ENCODE measurements at regions not wholly inside any gene's neighbourhood (a gene's known extent, or its start where the extent isn't known, plus 50 kb on each side); places are given as distances from the start of the nearest gene placed in this dataset.
"Not testable (repeated sequence)": the region's sequence is repeated elsewhere in the genome, so short reads cannot be mapped to it uniquely, and the experiment has no call there.

- DNase-seq = no peak
- no peaks in the 10 kb centered on the region for H3K27me3 ChIP-seq
- H3K36me3 ChIP-seq = no peaks in the 10 kb centered on the region
- intact Hi-C loops (cut with DNase I) = no loop called here
- no peak overlapping the region for H3K4me3 ChIP-seq (replicated peaks in 1 of 3)
- no peaks in the 10 kb centered on the region for H3K9me3 ChIP-seq
- WGBS, 2 donors = 92 to 95% methylated on average over 4 of the region's 4 CpGs
- no peaks in the 10 kb centered on the region for H3K4me1 ChIP-seq
- H3K27ac ChIP-seq = no peak overlapping the region
- TF ChIP-seq CTCF (IDR thresholded peaks at IDR 0.05) (no peak), POLR2A (IDR thresholded peaks at IDR 0.05) (no peak)
Observed at GRCh38 chr10:60524541-60524940, 134.9 kb upstream of the ANK3 start.

- H3K4me3 ChIP-seq (replicated peaks in 1 of 3); H3K9me3 ChIP-seq; H3K4me1 ChIP-seq; H3K27ac ChIP-seq; DNase-seq; H3K27me3 ChIP-seq; intact Hi-C loops (cut with DNase I); H3K36me3 ChIP-seq: not testable (repeated sequence)
- WGBS, 2 donors = 95 to 99% methylated on average over 4 of the region's 4 CpGs
Observed at GRCh38 chr10:60523371-60523770, 133.7 kb upstream of the ANK3 start.

GRCh38 chr10:60522617-60523016 lies 132.9 kb upstream of the ANK3 start:
- Histone ChIP-seq H3K9me3 (no peaks in the 10 kb centered on the region), H3K4me1 (peaks cover 0 to 5% of the 10 kb centered on the region in 2 donors), H3K36me3 (no peaks in the 10 kb centered on the region), H3K27me3 (no peaks in the 10 kb centered on the region), H3K27ac (no peak overlapping the region), H3K4me3 (replicated peaks in 1 of 3) (no peak overlapping the region)
- TF ChIP-seq CTCF (IDR thresholded peaks at IDR 0.05) (no peak), POLR2A (IDR thresholded peaks at IDR 0.05) (no peak)
- DNase-seq = no peak
- intact Hi-C loops (cut with DNase I) = no loop called here
- WGBS, 2 donors = 98% methylated on average over 2 of the region's 2 CpGs

- Histone ChIP-seq H3K4me3 (replicated peaks in 1 of 3) (no peak overlapping the region), H3K4me1 (peaks cover 0 to 5% of the 10 kb centered on the region in 2 donors), H3K27me3 (no peaks in the 10 kb centered on the region), H3K27ac (no peak overlapping the region), H3K9me3 (no peaks in the 10 kb centered on the region), H3K36me3 (no peaks in the 10 kb centered on the region)
- WGBS, 2 donors = 77 to 80% methylated on average over 3 of the region's 3 CpGs
- intact Hi-C loops (cut with DNase I) = no loop called here
- no peak for DNase-seq
- TF ChIP-seq POLR2A (IDR thresholded peaks at IDR 0.05) (no peak), CTCF (IDR thresholded peaks at IDR 0.05) (no peak)
Observed at GRCh38 chr10:60521974-60522405, 132.3 kb upstream of the ANK3 start.

GRCh38 chr10:60518745-60519144 lies 129.1 kb upstream of the ANK3 start:
- Histone ChIP-seq H3K36me3 (no peaks in the 10 kb centered on the region), H3K27ac (no peak overlapping the region), H3K4me1 (peaks cover 0 to 5% of the 10 kb centered on the region in 2 donors), H3K27me3 (no peaks in the 10 kb centered on the region), H3K9me3 (no peaks in the 10 kb centered on the region), H3K4me3 (replicated peaks in 1 of 3) (no peak overlapping the region)
- no peak for DNase-seq
- TF ChIP-seq POLR2A (IDR thresholded peaks at IDR 0.05) = no peak
- no peak for TF ChIP-seq CTCF (IDR thresholded peaks at IDR 0.05)
- 68 to 70% methylated on average over 4 of the region's 4 CpGs for WGBS, 2 donors
- intact Hi-C loops (cut with DNase I) = no loop called here

- 92 to 96% methylated on average over 3 of the region's 3 CpGs for WGBS, 2 donors
- Histone ChIP-seq H3K9me3 (no peaks in the 10 kb centered on the region), H3K4me1 (peaks cover 0 to 5% of the 10 kb centered on the region in 2 donors), H3K4me3 (replicated peaks in 1 of 3) (no peak overlapping the region), H3K36me3 (no peaks in the 10 kb centered on the region), H3K27me3 (no peaks in the 10 kb centered on the region), H3K27ac (no peak overlapping the region)
- intact Hi-C loops (cut with DNase I) = no loop called here
- DNase-seq = no peak
- TF ChIP-seq POLR2A (IDR thresholded peaks at IDR 0.05) (no peak), CTCF (IDR thresholded peaks at IDR 0.05) (no peak)
Observed at GRCh38 chr10:60517805-60518204, 128.1 kb upstream of the ANK3 start.
